ENCODE measurements at regions not wholly inside any gene's neighbourhood (a gene's known extent, or its start where the extent isn't known, plus 50 kb on each side); places are given as distances from the start of the nearest gene placed in this dataset.
"Not testable (repeated sequence)": the region's sequence is repeated elsewhere in the genome, so short reads cannot be mapped to it uniquely, and the experiment has no call there.

- no peaks in the 10 kb centered on the region for H3K9me3 Mint-ChIP-seq (ENCODE audit: unreplicated experiment)
Measured at GRCh38 chr9:73969936-73970335, 527.2 kb upstream of the RORB start.

GRCh38 chr9:73976424-73976823 lies 520.7 kb upstream of the RORB start:
- CTCF ChIA-PET; H3K9me3 ChIP-seq; H3K27ac Mint-ChIP-seq (ENCODE audit: unreplicated experiment); H3K36me3 Mint-ChIP-seq (ENCODE audit: insufficient read depth, unreplicated experiment); H3K4me1 Mint-ChIP-seq (ENCODE audit: low read depth, unreplicated experiment); H3K4me3 Mint-ChIP-seq (ENCODE audit: unreplicated experiment); H3K9me3 Mint-ChIP-seq (ENCODE audit: unreplicated experiment); DNase-seq; H3K27me3 Mint-ChIP-seq (ENCODE audit: insufficient read depth, unreplicated experiment); H3K27me3 ChIP-seq (replicated peaks; ENCODE audit: control insufficient read depth, insufficient read depth, low read length); H3K4me1 ChIP-seq; H3K36me3 ChIP-seq (ENCODE audit: control insufficient read depth, insufficient read depth, low read length); BruUV-seq (replicated peaks); intact Hi-C loops (cut with micrococcal nuclease; ENCODE audit: unreplicated experiment); H3K4me3 ChIP-seq (ENCODE audit: low read depth, low read length); POLR2A ChIA-PET: not testable (repeated sequence)

More at GRCh38 chr9:73969936-73970335, 527.2 kb upstream of the RORB start:
- Histone ChIP-seq H3K9me3 (no peaks in the 10 kb centered on the region), H3K36me3 (ENCODE audit: control insufficient read depth, insufficient read depth, low read length) (no peaks in the 10 kb centered on the region), H3K27me3 (replicated peaks; ENCODE audit: control insufficient read depth, insufficient read depth, low read length) (no peaks in the 10 kb centered on the region), H3K4me3 (ENCODE audit: low read depth, low read length) (no peak overlapping the region), H3K4me1 (no peaks in the 10 kb centered on the region)
- intact Hi-C loops (cut with micrococcal nuclease; ENCODE audit: unreplicated experiment), result no loop called here
- Mint-ChIP-seq H3K4me1 (ENCODE audit: low read depth, unreplicated experiment) (no peaks in the 10 kb centered on the region), H3K27me3 (ENCODE audit: insufficient read depth, unreplicated experiment) (no peaks in the 10 kb centered on the region), H3K27ac (ENCODE audit: unreplicated experiment) (no peak overlapping the region), H3K36me3 (ENCODE audit: insufficient read depth, unreplicated experiment) (no peaks in the 10 kb centered on the region), H3K4me3 (ENCODE audit: unreplicated experiment) (no peak overlapping the region)
- no peak for DNase-seq
- ChIA-PET POLR2A (no interaction called here), CTCF (no interaction called here)
- TF ChIP-seq CTCF (IDR thresholded peaks at IDR 0.05; ENCODE audit: insufficient read depth in 1 of 2, low read depth in 1 of 2, low read length in 1 of 2, severe bottlenecking in 1 of 2, unreplicated experiment in 1 of 2), result no peak
- no TSS peak for BruUV-seq (replicated peaks)

GRCh38 chr9:73979894-73980264 lies 517.3 kb upstream of the RORB start:
- no peaks in the 10 kb centered on the region for H3K27me3 Mint-ChIP-seq (ENCODE audit: insufficient read depth, unreplicated experiment)
- no peak for TF ChIP-seq CTCF (IDR thresholded peaks at IDR 0.05; ENCODE audit: insufficient read depth in 1 of 2, low read depth in 1 of 2, low read length in 1 of 2, severe bottlenecking in 1 of 2, unreplicated experiment in 1 of 2)
- DNase-seq, result no peak
- CTCF ChIA-PET, result no interaction called here
- no peaks in the 10 kb centered on the region for H3K9me3 Mint-ChIP-seq (ENCODE audit: unreplicated experiment)
- no peaks in the 10 kb centered on the region for H3K27me3 ChIP-seq (replicated peaks; ENCODE audit: control insufficient read depth, insufficient read depth, low read length)
- no peaks in the 10 kb centered on the region for H3K4me1 Mint-ChIP-seq (ENCODE audit: low read depth, unreplicated experiment)
- no peak overlapping the region for H3K4me3 ChIP-seq (ENCODE audit: low read depth, low read length)
- POLR2A ChIA-PET, result no interaction called here
- H3K36me3 Mint-ChIP-seq (ENCODE audit: insufficient read depth, unreplicated experiment), result no peaks in the 10 kb centered on the region
- no peak overlapping the region for H3K27ac Mint-ChIP-seq (ENCODE audit: unreplicated experiment)
- intact Hi-C loops (cut with micrococcal nuclease; ENCODE audit: unreplicated experiment), result no loop called here
- BruUV-seq (replicated peaks), result no TSS peak
- no peaks in the 10 kb centered on the region for H3K4me1 ChIP-seq
- no peak overlapping the region for H3K4me3 Mint-ChIP-seq (ENCODE audit: unreplicated experiment)
- no peaks in the 10 kb centered on the region for H3K36me3 ChIP-seq (ENCODE audit: control insufficient read depth, insufficient read depth, low read length)
- H3K9me3 ChIP-seq, result no peaks in the 10 kb centered on the region

GRCh38 chr9:73980754-73981153 lies 516.4 kb upstream of the RORB start:
- Mint-ChIP-seq H3K4me3 (ENCODE audit: unreplicated experiment) (no peak overlapping the region), H3K36me3 (ENCODE audit: insufficient read depth, unreplicated experiment) (no peaks in the 10 kb centered on the region), H3K9me3 (ENCODE audit: unreplicated experiment) (no peaks in the 10 kb centered on the region), H3K4me1 (ENCODE audit: low read depth, unreplicated experiment) (no peaks in the 10 kb centered on the region), H3K27me3 (ENCODE audit: insufficient read depth, unreplicated experiment) (no peaks in the 10 kb centered on the region), H3K27ac (ENCODE audit: unreplicated experiment) (no peak overlapping the region)
- H3K27me3 ChIP-seq (replicated peaks; ENCODE audit: control insufficient read depth, insufficient read depth, low read length), result no peaks in the 10 kb centered on the region
- ChIA-PET POLR2A (no interaction called here), CTCF (no interaction called here)
- no peak overlapping the region for H3K4me3 ChIP-seq (ENCODE audit: low read depth, low read length)
- H3K4me1 ChIP-seq, result no peaks in the 10 kb centered on the region
- TF ChIP-seq CTCF (IDR thresholded peaks at IDR 0.05; ENCODE audit: insufficient read depth in 1 of 2, low read depth in 1 of 2, low read length in 1 of 2, severe bottlenecking in 1 of 2, unreplicated experiment in 1 of 2), result no peak
- no peaks in the 10 kb centered on the region for H3K9me3 ChIP-seq
- H3K36me3 ChIP-seq (ENCODE audit: control insufficient read depth, insufficient read depth, low read length), result no peaks in the 10 kb centered on the region
- intact Hi-C loops (cut with micrococcal nuclease; ENCODE audit: unreplicated experiment), result no loop called here
- no TSS peak for BruUV-seq (replicated peaks)
- DNase-seq, result no peak

Data from Caco-2 (cell line).